GM23338 (cell line): ENCODE measurements at regions not wholly inside any gene's neighbourhood (a gene's known extent, or its start where the extent isn't known, plus 50 kb on each side); places are given as distances from the start of the nearest gene placed in this dataset.

Source experiments
- ATAC-seq: fragments of 200-7000 bp; cut with Tn5 transposase; 3 replicates; pipeline ENCODE4 v1.9.1; 2020
- DNase-seq: peaks from one replicate; pipeline ENCODE4 v3.0.0-alpha.2; 2015; ENCODE audit warnings: low spot score
- H2AFZ ChIP-seq: fragments of 200-600 bp; sonication (generic); 2 replicates; pipeline ENCODE4 v1.8.0; 2016; ENCODE audit warnings: antibody characterized with exemption, mild to moderate bottlenecking, moderate library complexity
- H3F3A ChIP-seq: fragments of 200-600 bp; sonication (generic); replicated peaks from 2 replicates; pipeline ENCODE4 v1.8.0; 2017; ENCODE audit warnings: antibody characterized with exemption, mixed run types, low read depth
- H3K27ac ChIP-seq: fragments of 200-600 bp; sonication (generic); 2 replicates; pipeline ENCODE4 v1.6.1; 2016; ENCODE audit warnings: low read depth
- H3K27me3 ChIP-seq: fragments of 200-600 bp; sonication (generic); 2 replicates; pipeline ENCODE4 v1.8.0; 2016; ENCODE audit warnings: mild to moderate bottlenecking, mixed run types, moderate library complexity; ENCODE audit not compliant: insufficient read depth
- H3K36me3 ChIP-seq: fragments of 200-600 bp; sonication (generic); 2 replicates; pipeline ENCODE4 v1.8.0; 2016; ENCODE audit warnings: mild to moderate bottlenecking; ENCODE audit not compliant: insufficient read depth
- H3K4me1 ChIP-seq: fragments of 200-600 bp; sonication (generic); 2 replicates; pipeline ENCODE4 v1.8.0; 2016; ENCODE audit warnings: mild to moderate bottlenecking, moderate library complexity; ENCODE audit not compliant: insufficient read depth
- H3K4me2 ChIP-seq: fragments of 200-600 bp; sonication (generic); 2 replicates; pipeline ENCODE4 v1.7.1; 2017; ENCODE audit warnings: mixed run types
- H3K4me3 ChIP-seq: fragments of 200-600 bp; sonication (generic); 2 replicates; pipeline ENCODE4 v1.6.1; 2016; ENCODE audit warnings: mixed run types
- H3K79me2 ChIP-seq: fragments of 200-600 bp; sonication (generic); replicated peaks from 2 replicates; pipeline ENCODE4 v1.8.0; 2017; ENCODE audit warnings: mild to moderate bottlenecking; ENCODE audit not compliant: insufficient read depth
- H3K9me2 ChIP-seq: fragments of 200-600 bp; sonication (generic); 2 replicates; pipeline ENCODE4 v1.8.0; 2017; ENCODE audit not compliant: insufficient read depth
- H4K20me1 ChIP-seq: fragments of 200-600 bp; sonication (generic); replicated peaks from 2 replicates; pipeline ENCODE4 v1.8.0; 2017; ENCODE audit warnings: mild to moderate bottlenecking; ENCODE audit not compliant: insufficient read depth
- H3K27ac Mint-ChIP-seq: 2 replicates; pipeline ENCODE4 v1.8.0; 2020; ENCODE audit warnings: inconsistent platforms, mild to moderate bottlenecking, moderate library complexity, mixed read lengths
- H3K27me3 Mint-ChIP-seq: 3 replicates; pipeline ENCODE4 v1.8.0; 2022; ENCODE audit warnings: low read depth, mild to moderate bottlenecking, moderate library complexity, mixed read lengths, inconsistent platforms; ENCODE audit not compliant: insufficient read depth, poor library complexity
- H3K36me3 Mint-ChIP-seq: 3 replicates; pipeline ENCODE4 v1.8.0; 2021; ENCODE audit warnings: low read depth, mild to moderate bottlenecking, inconsistent platforms, moderate library complexity, mixed read lengths
- H3K4me1 Mint-ChIP-seq: 3 replicates; pipeline ENCODE4 v1.8.0; 2020; ENCODE audit warnings: mild to moderate bottlenecking, inconsistent platforms, mixed read lengths
- H3K4me3 Mint-ChIP-seq: 3 replicates; pipeline ENCODE4 v1.8.0; 2021; ENCODE audit warnings: moderate library complexity, mild to moderate bottlenecking, inconsistent platforms, mixed read lengths
- H3K9me3 Mint-ChIP-seq: 3 replicates; pipeline ENCODE4 v1.8.0; 2020; ENCODE audit warnings: moderate library complexity, mild to moderate bottlenecking, inconsistent platforms, mixed read lengths
- CREB1 ChIP-seq: fragments of 250-450 bp; sonication (Bioruptor Pico); IDR thresholded peaks from 2 replicates; pipeline ENCODE4 v1.5.0; 2020; ENCODE audit warnings: low read depth, mild to moderate bottlenecking, moderate library complexity
- CTCF ChIP-seq, 2 experiments: fragments of 200-600 bp in 1 of 2; sonication (generic) in 1 of 2; conservative IDR thresholded peaks; 2 replicates each; pipeline versions ENCODE4 v1.5.1 to v1.6.1; 2016 to 2017; ENCODE audit warnings: antibody characterized with exemption in 2 of 2, low read depth in 2 of 2, mild to moderate bottlenecking in 2 of 2, moderate library complexity in 1 of 2
- ETS1 ChIP-seq: IDR thresholded peaks from 2 replicates; pipeline ENCODE4 v1.6.1; 2016; ENCODE audit warnings: antibody characterized with exemption
- EZH2 ChIP-seq: fragments of 200-600 bp; sonication (generic); IDR thresholded peaks from one replicate; pipeline ENCODE4 v1.8.0; 2017; ENCODE audit warnings: antibody characterized with exemption, mild to moderate bottlenecking, low read depth; ENCODE audit not compliant: unreplicated experiment
- EZH2phosphoT487 ChIP-seq: fragments of 200-600 bp; sonication (generic); IDR thresholded peaks from one replicate; pipeline ENCODE4 v1.8.1; 2018; ENCODE audit warnings: antibody characterized with exemption; ENCODE audit not compliant: unreplicated experiment
- POLR2AphosphoS5 ChIP-seq: IDR thresholded peaks from 2 replicates; pipeline ENCODE4 v1.6.1; 2016; ENCODE audit warnings: antibody characterized with exemption, low read depth
- STAT1 ChIP-seq: IDR thresholded peaks from one replicate; pipeline ENCODE4 v1.6.1; 2016; ENCODE audit warnings: antibody characterized with exemption; ENCODE audit not compliant: unreplicated experiment
- ZNF114 ChIP-seq: fragments of 250-450 bp; sonication (Bioruptor Pico); IDR thresholded peaks from 2 replicates; pipeline ENCODE4 v1.5.0; 2020; ENCODE audit warnings: mild to moderate bottlenecking, moderate library complexity
- ZNF331 ChIP-seq: fragments of 250-450 bp; sonication (Bioruptor Pico); IDR thresholded peaks from 2 replicates; pipeline ENCODE4 v1.5.0; 2020; ENCODE audit warnings: low read depth, mild to moderate bottlenecking, moderate library complexity
- ZNF462 ChIP-seq: fragments of 250-450 bp; sonication (Bioruptor Pico); IDR thresholded peaks from 2 replicates; pipeline ENCODE4 v1.5.0; 2020; ENCODE audit warnings: mild to moderate bottlenecking, moderate library complexity
- TF ChIP-seq, protein P1 (sequence below): IDR thresholded peaks from one replicate; pipeline ENCODE4 v1.6.1; 2018; ENCODE audit warnings: antibody characterized with exemption; ENCODE audit not compliant: unreplicated experiment

- H2AFZ ChIP-seq: no peak overlapping the region
- H3K27me3 Mint-ChIP-seq: peaks cover 4% of the 10 kb centered on the region
- DNase-seq (no peak), ATAC-seq (no peak)
- H3K4me1 ChIP-seq: peaks cover 18% of the 10 kb centered on the region
- H3K4me1 Mint-ChIP-seq: peaks cover 33% of the 10 kb centered on the region
- H3K4me3 ChIP-seq: no peak overlapping the region
- H3K9me2 ChIP-seq: no peaks in the 10 kb centered on the region
- H3K79me2 ChIP-seq: no peaks in the 10 kb centered on the region
- H3K27me3 ChIP-seq: no peaks in the 10 kb centered on the region
- H3K27ac Mint-ChIP-seq: no peak overlapping the region
- no peak overlapping the region for H3K4me3 Mint-ChIP-seq
- no peaks in the 10 kb centered on the region for H3K9me3 Mint-ChIP-seq
- TF ChIP-seq EZH2phosphoT487: no peak
- no peak for TF ChIP-seq STAT1
- no peak for TF ChIP-seq EZH2
- no peak for TF ChIP-seq ZNF331
- TF ChIP-seq ETS1: no peak
- TF ChIP-seq, protein P1, sequence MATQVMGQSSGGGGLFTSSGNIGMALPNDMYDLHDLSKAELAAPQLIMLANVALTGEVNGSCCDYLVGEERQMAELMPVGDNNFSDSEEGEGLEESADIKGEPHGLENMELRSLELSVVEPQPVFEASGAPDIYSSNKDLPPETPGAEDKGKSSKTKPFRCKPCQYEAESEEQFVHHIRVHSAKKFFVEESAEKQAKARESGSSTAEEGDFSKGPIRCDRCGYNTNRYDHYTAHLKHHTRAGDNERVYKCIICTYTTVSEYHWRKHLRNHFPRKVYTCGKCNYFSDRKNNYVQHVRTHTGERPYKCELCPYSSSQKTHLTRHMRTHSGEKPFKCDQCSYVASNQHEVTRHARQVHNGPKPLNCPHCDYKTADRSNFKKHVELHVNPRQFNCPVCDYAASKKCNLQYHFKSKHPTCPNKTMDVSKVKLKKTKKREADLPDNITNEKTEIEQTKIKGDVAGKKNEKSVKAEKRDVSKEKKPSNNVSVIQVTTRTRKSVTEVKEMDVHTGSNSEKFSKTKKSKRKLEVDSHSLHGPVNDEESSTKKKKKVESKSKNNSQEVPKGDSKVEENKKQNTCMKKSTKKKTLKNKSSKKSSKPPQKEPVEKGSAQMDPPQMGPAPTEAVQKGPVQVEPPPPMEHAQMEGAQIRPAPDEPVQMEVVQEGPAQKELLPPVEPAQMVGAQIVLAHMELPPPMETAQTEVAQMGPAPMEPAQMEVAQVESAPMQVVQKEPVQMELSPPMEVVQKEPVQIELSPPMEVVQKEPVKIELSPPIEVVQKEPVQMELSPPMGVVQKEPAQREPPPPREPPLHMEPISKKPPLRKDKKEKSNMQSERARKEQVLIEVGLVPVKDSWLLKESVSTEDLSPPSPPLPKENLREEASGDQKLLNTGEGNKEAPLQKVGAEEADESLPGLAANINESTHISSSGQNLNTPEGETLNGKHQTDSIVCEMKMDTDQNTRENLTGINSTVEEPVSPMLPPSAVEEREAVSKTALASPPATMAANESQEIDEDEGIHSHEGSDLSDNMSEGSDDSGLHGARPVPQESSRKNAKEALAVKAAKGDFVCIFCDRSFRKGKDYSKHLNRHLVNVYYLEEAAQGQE: no peak
- no peak for TF ChIP-seq CREB1 (CRISPR knock-in tag)
- TF ChIP-seq POLR2AphosphoS5: no peak
- TF ChIP-seq ZNF462 (CRISPR knock-in tag): no peak
- no peak for TF ChIP-seq CTCF (conservative IDR thresholded peaks at IDR 0.05; ENCODE audit: low read depth in 2 of 2)
- no peak for TF ChIP-seq ZNF114
- H3F3A ChIP-seq: no peaks in the 10 kb centered on the region
- H3K4me2 ChIP-seq: no peak overlapping the region
- H4K20me1 ChIP-seq: no peaks in the 10 kb centered on the region
- no peaks in the 10 kb centered on the region for H3K36me3 Mint-ChIP-seq
- no peaks in the 10 kb centered on the region for H3K36me3 ChIP-seq
- H3K27ac ChIP-seq: no peak overlapping the region
Measured at GRCh38 chr15:62513893-62514292, 348.8 kb upstream of the C2CD4B start.
